ENCODE measurements at regions not wholly inside any gene's neighbourhood (a gene's known extent, or its start where the extent isn't known, plus 50 kb on each side); places are given as distances from the start of the nearest gene placed in this dataset.

- no peak for DNase-seq (ENCODE audit: low read depth in 4 of 4, low spot score in 3 of 4)
These were observed 491.8 kb upstream of the FAT1 start for GRCh38 chr4:187215438-187215837.

- no peak for DNase-seq (ENCODE audit: low read depth in 4 of 4, low spot score in 3 of 4)
These were observed 495.1 kb upstream of the FAT1 start for GRCh38 chr4:187218705-187219245.

- no peak for DNase-seq (ENCODE audit: low read depth in 4 of 4, low spot score in 3 of 4)
These were observed 500.9 kb upstream of the FAT1 start for GRCh38 chr4:187224560-187224959.

- no peak for DNase-seq (ENCODE audit: low read depth in 4 of 4, low spot score in 3 of 4)
These were observed 504.4 kb upstream of the FAT1 start for GRCh38 chr4:187227907-187228704.

GRCh38 chr4:187232196-187232595 is 508.5 kb upstream of the FAT1 start:
- DNase-seq (ENCODE audit: low read depth in 4 of 4, low spot score in 3 of 4) = no peak

- no peak for DNase-seq (ENCODE audit: low read depth in 4 of 4, low spot score in 3 of 4)
These were observed 509.1 kb upstream of the FAT1 start for GRCh38 chr4:187232796-187233195.

- DNase-seq (ENCODE audit: low read depth in 4 of 4, low spot score in 3 of 4) = no peak
These were observed 512.0 kb upstream of the FAT1 start for GRCh38 chr4:187235456-187236170.

GRCh38 chr4:187236209-187236890 is 512.7 kb upstream of the FAT1 start:
- DNase-seq (ENCODE audit: low read depth in 4 of 4, low spot score in 3 of 4) = no peak

GRCh38 chr4:187238646-187239045 is 515.0 kb upstream of the FAT1 start:
- DNase-seq (ENCODE audit: low read depth in 4 of 4, low spot score in 3 of 4) = no peak

- DNase-seq (ENCODE audit: low read depth in 4 of 4, low spot score in 3 of 4) = no peak
These were observed 528.2 kb upstream of the FAT1 start for GRCh38 chr4:187251896-187252295.

GRCh38 chr4:187256897-187257296 is 533.2 kb upstream of the FAT1 start:
- no peak for DNase-seq (ENCODE audit: low read depth in 4 of 4, low spot score in 3 of 4)

- no peak for DNase-seq (ENCODE audit: low read depth in 4 of 4, low spot score in 3 of 4)
These were observed 535.2 kb upstream of the FAT1 start for GRCh38 chr4:187258651-187259401.

GRCh38 chr4:187268940-187269339 is 545.3 kb upstream of the FAT1 start:
- no peak for DNase-seq (ENCODE audit: low read depth in 4 of 4, low spot score in 3 of 4)

- no peak for DNase-seq (ENCODE audit: low read depth in 4 of 4, low spot score in 3 of 4)
These were observed 546.5 kb upstream of the FAT1 start for GRCh38 chr4:187270154-187270553.

- DNase-seq (ENCODE audit: low read depth in 4 of 4, low spot score in 3 of 4) = no peak
These were observed 548.2 kb upstream of the FAT1 start for GRCh38 chr4:187271848-187272247.

GRCh38 chr4:187274153-187274552 is 550.5 kb upstream of the FAT1 start:
- no peak for DNase-seq (ENCODE audit: low read depth in 4 of 4, low spot score in 3 of 4)

GRCh38 chr4:187276736-187277408 is 553.2 kb upstream of the FAT1 start:
- no peak for DNase-seq (ENCODE audit: low read depth in 4 of 4, low spot score in 3 of 4)

- DNase-seq (ENCODE audit: low read depth in 4 of 4, low spot score in 3 of 4) = no peak
These were observed 559.7 kb upstream of the FAT1 start for GRCh38 chr4:187283201-187283955.

- no peak for DNase-seq (ENCODE audit: low read depth in 4 of 4, low spot score in 3 of 4)
These were observed 562.9 kb upstream of the FAT1 start for GRCh38 chr4:187286525-187286924.
